HG03354 (cell line): ENCODE measurements at regions not wholly inside any gene's neighbourhood (a gene's known extent, or its start where the extent isn't known, plus 50 kb on each side); places are given as distances from the start of the nearest gene placed in this dataset.

Experiments used
- ATAC-seq: cut with Tn5 transposase; IDR thresholded peaks from one replicate; pipeline ENCODE4 v1.9.1; 2021; ENCODE audit warnings: mild to moderate bottlenecking; ENCODE audit not compliant: unreplicated experiment, poor library complexity, severe bottlenecking

- ATAC-seq: no peak
Observed at GRCh38 chr11:45035413-45035812, 84.7 kb upstream of the TP53I11 start.

GRCh38 chr11:45036010-45036409 is 85.3 kb upstream of the TP53I11 start:
- no peak for ATAC-seq

GRCh38 chr11:45036733-45037132 is 86.0 kb upstream of the TP53I11 start:
- no peak for ATAC-seq

GRCh38 chr11:45037434-45038005 is 86.8 kb upstream of the TP53I11 start:
- ATAC-seq: no peak

GRCh38 chr11:45038923-45039322 is 88.2 kb upstream of the TP53I11 start:
- no peak for ATAC-seq

- ATAC-seq: no peak
Observed at GRCh38 chr11:45041596-45041995, 90.9 kb upstream of the TP53I11 start.

- ATAC-seq: no peak
Observed at GRCh38 chr11:45042560-45042959, 91.9 kb upstream of the TP53I11 start.

GRCh38 chr11:45043755-45044475 is 93.2 kb upstream of the TP53I11 start:
- no peak for ATAC-seq

GRCh38 chr11:45045683-45046471 is 95.2 kb upstream of the TP53I11 start:
- ATAC-seq: no peak

GRCh38 chr11:45048313-45048841 is 97.7 kb upstream of the TP53I11 start:
- no peak for ATAC-seq

- ATAC-seq: no peak
Observed at GRCh38 chr11:45048870-45049691, 97.4 kb upstream of the PRDM11 start.

GRCh38 chr11:45050111-45050510 is 96.3 kb upstream of the PRDM11 start:
- no peak for ATAC-seq

GRCh38 chr11:45051621-45052020 is 94.8 kb upstream of the PRDM11 start:
- no peak for ATAC-seq

GRCh38 chr11:45052361-45052760 is 94.1 kb upstream of the PRDM11 start:
- no peak for ATAC-seq

GRCh38 chr11:45053736-45054446 is 92.5 kb upstream of the PRDM11 start:
- ATAC-seq: no peak

- no peak for ATAC-seq
Observed at GRCh38 chr11:45054956-45055355, 91.5 kb upstream of the PRDM11 start.

GRCh38 chr11:45056529-45056928 is 89.9 kb upstream of the PRDM11 start:
- no peak for ATAC-seq

GRCh38 chr11:45057938-45058646 is 88.3 kb upstream of the PRDM11 start:
- ATAC-seq: no peak

GRCh38 chr11:45058647-45058950 is 87.8 kb upstream of the PRDM11 start:
- ATAC-seq: no peak
